Mesendoderm (in vitro differentiated cells): ENCODE measurements at regions not wholly inside any gene's neighbourhood (a gene's known extent, or its start where the extent isn't known, plus 50 kb on each side); places are given as distances from the start of the nearest gene placed in this dataset.

Experiments
- DNase-seq: peaks from one replicate; pipeline ENCODE4 v3.0.0; 2013
- H2AK5ac ChIP-seq: 2 replicates; pipeline ENCODE4 v1.6.1; 2013; ENCODE audit warnings: low read length, inconsistent platforms
- H2BK120ac ChIP-seq: 2 replicates; pipeline ENCODE4 v1.6.1; 2013; ENCODE audit warnings: low read depth, mild to moderate bottlenecking, low read length, moderate library complexity, mixed read lengths
- H2BK15ac ChIP-seq: replicated peaks from 2 replicates; pipeline ENCODE4 v1.6.1; 2013; ENCODE audit warnings: low read depth, mild to moderate bottlenecking, moderate library complexity
- H2BK5ac ChIP-seq: 2 replicates; pipeline ENCODE4 v1.6.1; 2013; ENCODE audit warnings: low read length, inconsistent platforms
- H3K18ac ChIP-seq: 2 replicates; pipeline ENCODE4 v1.6.1; 2013; ENCODE audit warnings: mild to moderate bottlenecking, low read length, mixed read lengths
- H3K23ac ChIP-seq: one replicate; pipeline ENCODE4 v1.6.1; 2013; ENCODE audit warnings: low read length
- H3K27ac ChIP-seq: 2 replicates; pipeline ENCODE4 v1.5.1; 2013; ENCODE audit warnings: low read depth, mild to moderate bottlenecking, inconsistent platforms, low read length, moderate library complexity
- H3K27me3 ChIP-seq: 2 replicates; pipeline ENCODE4 v1.6.1; 2013; ENCODE audit warnings: low read length, control low read depth, mild to moderate bottlenecking, inconsistent platforms; ENCODE audit not compliant: insufficient read depth, poor library complexity
- H3K36me3 ChIP-seq: 2 replicates; pipeline ENCODE4 v1.6.1; 2013; ENCODE audit warnings: low read length, inconsistent platforms; ENCODE audit not compliant: control insufficient read depth, insufficient read depth
- H3K4ac ChIP-seq: one replicate; pipeline ENCODE4 v1.6.1; 2013; ENCODE audit warnings: low read depth, mild to moderate bottlenecking, low read length, moderate library complexity
- H3K4me1 ChIP-seq: 2 replicates; pipeline ENCODE4 v1.6.1; 2013; ENCODE audit warnings: low read depth, low read length, inconsistent platforms; ENCODE audit not compliant: control insufficient read depth
- H3K4me2 ChIP-seq: 2 replicates; pipeline ENCODE4 v1.6.1; 2013; ENCODE audit warnings: low read length
- H3K4me3 ChIP-seq: 2 replicates; pipeline ENCODE4 v1.5.1; 2013; ENCODE audit warnings: mild to moderate bottlenecking, low read length
- H3K56ac ChIP-seq: one replicate; pipeline ENCODE4 v1.6.1; 2013; ENCODE audit warnings: low read length
- H3K79me1 ChIP-seq: 2 replicates; pipeline ENCODE4 v1.6.1; 2013; ENCODE audit warnings: low read length, inconsistent platforms
- H3K79me2 ChIP-seq: 2 replicates; pipeline ENCODE4 v1.6.1; 2013; ENCODE audit warnings: mild to moderate bottlenecking, low read length; ENCODE audit not compliant: control insufficient read depth, insufficient read depth
- H3K9ac ChIP-seq: 2 replicates; pipeline ENCODE4 v1.6.1; 2013; ENCODE audit warnings: low read length, inconsistent platforms
- H4K5ac ChIP-seq: one replicate; pipeline ENCODE4 v1.6.1; 2013; ENCODE audit warnings: low read length
- H4K8ac ChIP-seq: one replicate; pipeline ENCODE4 v1.6.1; 2013; ENCODE audit warnings: low read depth, mild to moderate bottlenecking, control low read depth, low read length, moderate library complexity
- WGBS: extraction: QIAGEN DNeasy Blood & Tissue Kit; methylation state at CpG from one replicate; pipeline ENCODE4 v1.1.7; 2013; ENCODE audit warnings: low lambda C conversion rate, missing lambda C conversion rate; ENCODE audit not compliant: insufficient coverage; ENCODE audit errors: extremely low coverage; 5-methylcytosine and 5-hydroxymethylcytosine counted together

- Histone ChIP-seq H3K27me3 (no peaks in the 10 kb centered on the region), H3K23ac (no peak overlapping the region), H3K79me1 (no peaks in the 10 kb centered on the region), H3K56ac (no peak overlapping the region), H4K5ac (no peak overlapping the region), H3K4me1 (no peaks in the 10 kb centered on the region), H2AK5ac (no peak overlapping the region), H3K9ac (no peak overlapping the region), H2BK15ac (no peak overlapping the region), H3K79me2 (no peaks in the 10 kb centered on the region), H2BK5ac (no peak overlapping the region), H3K4ac (no peak overlapping the region), H3K4me3 (no peak overlapping the region), H3K27ac (no peak overlapping the region), H3K4me2 (no peak overlapping the region), H3K36me3 (no peaks in the 10 kb centered on the region), H2BK120ac (no peak overlapping the region), H4K8ac (no peak overlapping the region), H3K18ac (peak overlapping the region; percentile 3)
- no peak for DNase-seq
- no CpG with 5 or more reads among the region's 6 CpGs for WGBS
Measured at GRCh38 chr16:79419148-79419547, 181.4 kb downstream of the MAF start.

- Histone ChIP-seq H3K4me2 (no peak overlapping the region), H3K79me2 (no peaks in the 10 kb centered on the region), H4K8ac (no peak overlapping the region), H2BK5ac (no peak overlapping the region), H3K36me3 (no peaks in the 10 kb centered on the region), H3K79me1 (no peaks in the 10 kb centered on the region), H3K27me3 (no peaks in the 10 kb centered on the region), H2BK120ac (no peak overlapping the region), H3K4ac (no peak overlapping the region), H3K18ac (peak overlapping the region; percentile 40), H3K23ac (no peak overlapping the region), H3K4me3 (no peak overlapping the region), H3K27ac (no peak overlapping the region), H3K4me1 (no peaks in the 10 kb centered on the region), H2AK5ac (no peak overlapping the region), H2BK15ac (no peak overlapping the region), H4K5ac (no peak overlapping the region), H3K9ac (no peak overlapping the region), H3K56ac (peak overlapping the region; percentile 56)
- DNase-seq, result peak; percentile 20
- no CpG with 5 or more reads among the region's 17 CpGs for WGBS
Measured at GRCh38 chr16:79417601-79418008, 182.9 kb downstream of the MAF start.

- H3K18ac ChIP-seq, result no peak overlapping the region
- H3K23ac ChIP-seq, result no peak overlapping the region
- no CpG with 5 or more reads among the region's 12 CpGs for WGBS
- peaks cover 10% of the 10 kb centered on the region for H3K4me1 ChIP-seq
- H3K4me3 ChIP-seq, result no peak overlapping the region
- H2BK120ac ChIP-seq, result no peak overlapping the region
- H2BK15ac ChIP-seq, result no peak overlapping the region
- DNase-seq, result no peak
- no peaks in the 10 kb centered on the region for H3K79me1 ChIP-seq
- H3K4ac ChIP-seq, result no peak overlapping the region
- H3K27me3 ChIP-seq, result no peaks in the 10 kb centered on the region
- no peak overlapping the region for H4K5ac ChIP-seq
- no peaks in the 10 kb centered on the region for H3K79me2 ChIP-seq
- H4K8ac ChIP-seq, result no peak overlapping the region
- no peak overlapping the region for H3K4me2 ChIP-seq
- no peak overlapping the region for H2BK5ac ChIP-seq
- H3K36me3 ChIP-seq, result no peaks in the 10 kb centered on the region
- H3K9ac ChIP-seq, result no peak overlapping the region
- no peak overlapping the region for H2AK5ac ChIP-seq
- H3K27ac ChIP-seq, result no peak overlapping the region
- peak overlapping the region; percentile 12 for H3K56ac ChIP-seq
Measured at GRCh38 chr16:79415983-79416640, 184.4 kb downstream of the MAF start.

GRCh38 chr16:79412783-79413225 lies 187.7 kb downstream of the MAF start:
- no peak overlapping the region for H2BK120ac ChIP-seq
- no peak overlapping the region for H3K27ac ChIP-seq
- no peak overlapping the region for H3K4ac ChIP-seq
- no peak overlapping the region for H4K8ac ChIP-seq
- H2AK5ac ChIP-seq, result no peak overlapping the region
- H3K79me1 ChIP-seq, result no peaks in the 10 kb centered on the region
- peak overlapping the region; percentile 74 for H3K56ac ChIP-seq
- no peaks in the 10 kb centered on the region for H3K27me3 ChIP-seq
- H3K79me2 ChIP-seq, result no peaks in the 10 kb centered on the region
- H3K9ac ChIP-seq, result no peak overlapping the region
- no peaks in the 10 kb centered on the region for H3K36me3 ChIP-seq
- no peak overlapping the region for H4K5ac ChIP-seq
- H2BK5ac ChIP-seq, result no peak overlapping the region
- no peak overlapping the region for H2BK15ac ChIP-seq
- WGBS, result no CpG with 5 or more reads among the region's 3 CpGs
- H3K4me3 ChIP-seq, result no peak overlapping the region
- H3K18ac ChIP-seq, result no peak overlapping the region
- peaks cover 10% of the 10 kb centered on the region for H3K4me1 ChIP-seq
- H3K23ac ChIP-seq, result no peak overlapping the region
- H3K4me2 ChIP-seq, result no peak overlapping the region
- DNase-seq, result peak; percentile 96

- Histone ChIP-seq H3K56ac (peak overlapping the region; percentile 74), H3K18ac (peak overlapping the region; percentile 88), H2AK5ac (peak overlapping the region; percentile 25), H2BK120ac (peak overlapping the region; percentile 7), H3K23ac (no peak overlapping the region), H3K4me3 (no peak overlapping the region), H3K27me3 (no peaks in the 10 kb centered on the region), H3K79me2 (no peaks in the 10 kb centered on the region), H2BK5ac (no peak overlapping the region), H3K4ac (peak overlapping the region; percentile 72), H3K4me1 (peaks cover 10% of the 10 kb centered on the region), H2BK15ac (no peak overlapping the region), H3K27ac (no peak overlapping the region), H3K9ac (no peak overlapping the region), H3K4me2 (no peak overlapping the region), H3K36me3 (no peaks in the 10 kb centered on the region), H3K79me1 (no peaks in the 10 kb centered on the region), H4K8ac (no peak overlapping the region), H4K5ac (no peak overlapping the region)
- no peak for DNase-seq
- WGBS, result no CpG with 5 or more reads among the region's 4 CpGs
Measured at GRCh38 chr16:79411805-79412204, 188.7 kb downstream of the MAF start.

- Histone ChIP-seq H3K18ac (no peak overlapping the region), H3K79me1 (no peaks in the 10 kb centered on the region), H3K56ac (no peak overlapping the region), H3K4me2 (no peak overlapping the region), H3K27me3 (no peaks in the 10 kb centered on the region), H3K9ac (no peak overlapping the region), H3K79me2 (no peaks in the 10 kb centered on the region), H3K4ac (no peak overlapping the region), H3K23ac (no peak overlapping the region), H2BK120ac (no peak overlapping the region), H3K27ac (no peak overlapping the region), H3K4me3 (no peak overlapping the region), H2BK5ac (no peak overlapping the region), H4K8ac (no peak overlapping the region), H3K36me3 (no peaks in the 10 kb centered on the region), H2BK15ac (no peak overlapping the region), H2AK5ac (no peak overlapping the region), H3K4me1 (peaks cover 10% of the 10 kb centered on the region), H4K5ac (no peak overlapping the region)
- DNase-seq, result no peak
Measured at GRCh38 chr16:79411357-79411756, 189.2 kb downstream of the MAF start.
